HepG2 (cell line): ENCODE measurements at regions not wholly inside any gene's neighbourhood (a gene's known extent, or its start where the extent isn't known, plus 50 kb on each side); places are given as distances from the start of the nearest gene placed in this dataset.

Experiments used
- ATAC-seq: fragments of 200-7000 bp; cut with Tn5 transposase; 3 replicates; pipeline ENCODE4 v1.9.1; 2020; ENCODE audit warnings: mild to moderate bottlenecking, moderate library complexity
- BruUV-seq: library from RNA; stranded (reverse); fragments of 400-500 nt; replicated peaks from 2 replicates; lab custom pipeline; 2021; lab: Mats Ljungman, UMichigan
- CTCF ChIA-PET: fragments of 300-600 bp; formaldehyde crosslinking; extraction: SDS; loops from one replicate; lab custom pipeline; 2021; ENCODE audit warnings: low total read pairs, inconsistent platforms, low intra/inter-chr PET ratio; lab: Yijun Ruan, JAX
- POLR2A ChIA-PET: fragments of 350-600 bp; sonication (Branson Sonifier 250); formaldehyde crosslinking; loops from one replicate; lab custom pipeline; 2020; ENCODE audit warnings: antibody characterized with exemption, inconsistent platforms; lab: Yijun Ruan, JAX
- DNase-seq: peaks from one replicate; pipeline ENCODE4 v3.0.0-alpha.2; 2015; ENCODE audit warnings: low spot score
- FAIRE-seq: peaks from 3 replicates; lab custom pipeline; 2011; peaks lifted over from hg19 to GRCh38; lab: Jason Lieb, UNC
- H2AFZ ChIP-seq: one replicate; pipeline ENCODE4 v1.6.1; 2011; ENCODE audit warnings: low read length, inconsistent platforms
- H3K27ac ChIP-seq: fragments of 300-600 bp; 3 replicates; pipeline ENCODE4 v1.8.0; 2011; ENCODE audit warnings: mixed run types, mild to moderate bottlenecking, mixed read lengths, low read length, inconsistent platforms; ENCODE audit not compliant: insufficient read depth; ENCODE audit errors: extremely low read length
- H3K27me3 ChIP-seq, 2 experiments: fragments of 200-600 bp in 1 of 2; 2 replicates in 1 of 2; 3 replicates in 1 of 2; pipeline versions ENCODE4 v1.6.0 to v1.8.0; 2011; ENCODE audit warnings: low read length in 2 of 2, mild to moderate bottlenecking in 2 of 2, moderate library complexity in 2 of 2, inconsistent platforms in 1 of 2; ENCODE audit not compliant: insufficient read depth in 2 of 2, control insufficient read depth in 1 of 2
- H3K36me3 ChIP-seq, 2 experiments: fragments of 200-600 bp in 1 of 2; replicated peaks in 1 of 2; 2 replicates in 1 of 2; 3 replicates in 1 of 2; pipeline versions ENCODE4 v1.5.1 to v1.8.0; 2011; ENCODE audit warnings: low read length in 2 of 2, inconsistent platforms in 1 of 2; ENCODE audit not compliant: insufficient read depth in 2 of 2, control insufficient read depth in 1 of 2
- H3K4me1 ChIP-seq: 2 replicates; pipeline ENCODE4 v1.5.1; 2012; ENCODE audit warnings: low read length, inconsistent platforms; ENCODE audit not compliant: insufficient read depth
- H3K4me2 ChIP-seq: 2 replicates; pipeline ENCODE4 v1.6.0; 2011; ENCODE audit warnings: low read depth, low read length, inconsistent platforms
- H3K4me3 ChIP-seq, 3 experiments: fragments of 200-600 bp in 1 of 3; sonication (generic), shearing (Covaris generic) in 1 of 3; replicated peaks in 1 of 3; 2 replicates each; pipeline ENCODE4 v1.5.1; 2011 to 2016; ENCODE audit warnings: low read length in 3 of 3, inconsistent platforms in 2 of 3, low read depth in 2 of 3, mild to moderate bottlenecking in 2 of 3, control low read depth in 1 of 3, mixed read lengths in 1 of 3; ENCODE audit not compliant: insufficient read depth in 1 of 3
- H3K79me2 ChIP-seq: one replicate; pipeline ENCODE4 v1.6.1; 2011; ENCODE audit warnings: low read length, inconsistent platforms; ENCODE audit not compliant: insufficient read depth
- H3K9ac ChIP-seq: 2 replicates; pipeline ENCODE4 v1.6.0; 2011; ENCODE audit warnings: mild to moderate bottlenecking, low read depth, low read length, inconsistent platforms; ENCODE audit not compliant: insufficient read depth
- H3K9me3 ChIP-seq: 2 replicates; pipeline ENCODE4 v1.5.1; 2012; ENCODE audit warnings: mild to moderate bottlenecking, low read length
- H4K20me1 ChIP-seq: 2 replicates; pipeline ENCODE4 v1.6.0; 2011; ENCODE audit warnings: inconsistent platforms, mild to moderate bottlenecking, low read length, moderate library complexity; ENCODE audit not compliant: insufficient read depth
- ATF7-NPFF ChIP-seq: sonication (generic); formaldehyde crosslinking; IDR thresholded peaks from 2 replicates; pipeline ENCODE4 v1.8.1; 2023; ENCODE audit warnings: mild to moderate bottlenecking, low read depth, missing genetic modification reagents, moderate library complexity
- CAMTA2 ChIP-seq: sonication (generic); formaldehyde crosslinking; IDR thresholded peaks from 2 replicates; pipeline ENCODE4 v1.4.0; 2020; ENCODE audit warnings: mild to moderate bottlenecking, missing genetic modification reagents, borderline replicate concordance
- JUNB ChIP-seq: sonication (generic); formaldehyde crosslinking; IDR thresholded peaks from 2 replicates; pipeline ENCODE4 v1.8.0; 2022; ENCODE audit warnings: missing genetic modification reagents, mild to moderate bottlenecking, borderline replicate concordance
- KDM5A ChIP-seq: fragments of 200-600 bp; sonication (generic); IDR thresholded peaks from 2 replicates; pipeline ENCODE4 v1.7.0; 2018; ENCODE audit warnings: antibody characterized with exemption, mild to moderate bottlenecking, low read length, borderline replicate concordance
- KLF16 ChIP-seq, 2 experiments: sonication (generic) in 1 of 2; formaldehyde crosslinking in 1 of 2; IDR thresholded peaks; 2 replicates each; pipeline versions ENCODE4 v1.6.1 to v1.8.0; 2016 to 2023; ENCODE audit warnings: missing genetic modification reagents in 2 of 2, missing compliant biosample characterization in 1 of 2
- SNRNP70 ChIP-seq: fragments of 200-400 bp; formaldehyde crosslinking; IDR thresholded peaks from 2 replicates; pipeline ENCODE4 v1.6.1; 2017; ENCODE audit warnings: mild to moderate bottlenecking, low read depth, low read length, moderate library complexity
- TCF12 ChIP-seq, 2 experiments: fragments of 450-650 bp in 1 of 2; sonication (generic) in 1 of 2; formaldehyde crosslinking in 1 of 2; IDR thresholded peaks; 2 replicates each; pipeline versions ENCODE4 v1.6.1 to v1.8.0; 2017 to 2022; ENCODE audit warnings: antibody characterized with exemption in 1 of 2, mild to moderate bottlenecking in 1 of 2, missing genetic modification reagents in 1 of 2, moderate library complexity in 1 of 2
- ZNF24 ChIP-seq: fragments of 450-650 bp; IDR thresholded peaks from 2 replicates; pipeline ENCODE4 v1.6.1; 2017; ENCODE audit warnings: antibody characterized with exemption, mild to moderate bottlenecking
- ZNF329 ChIP-seq: sonication (generic); formaldehyde crosslinking; IDR thresholded peaks from 2 replicates; pipeline ENCODE4 v1.9.0; 2021; ENCODE audit warnings: low read depth, mild to moderate bottlenecking, missing genetic modification reagents
- ZNF496 ChIP-seq: sonication (generic); formaldehyde crosslinking; IDR thresholded peaks from 2 replicates; pipeline ENCODE4 v1.8.1; 2023; ENCODE audit warnings: mild to moderate bottlenecking, moderate library complexity, missing genetic modification reagents; ENCODE audit not compliant: insufficient replicate concordance
- WGBS: methylation state at CpG from one replicate; pipeline ENCODE4 v1.1.6; 2017; ENCODE audit warnings: low lambda C conversion rate; 5-methylcytosine and 5-hydroxymethylcytosine counted together
- in situ Hi-C: cut with HindIII; loops from 2 replicates; pipeline ENCODE4 v1.10.0; 2017; ENCODE audit warnings: low pct_unique_long_range_greater_than_20kb; ENCODE audit not compliant: extremely low pct_ligation_motif_present
- intact Hi-C: fragments of 100-400 bp; cut with micrococcal nuclease; formaldehyde crosslinking; loops from one replicate; pipeline ENCODE4 v1.10.0; 2022; ENCODE audit not compliant: unreplicated experiment
- TF ChIP-seq, protein P1 (sequence below): sonication (generic); formaldehyde crosslinking; IDR thresholded peaks from 2 replicates; pipeline ENCODE4 v1.4.0; 2020; ENCODE audit warnings: mild to moderate bottlenecking, missing genetic modification reagents
- TF ChIP-seq, protein P2 (sequence below): conservative IDR thresholded peaks from 2 replicates; pipeline ENCODE4 v1.6.1; 2018; ENCODE audit warnings: missing genetic modification reagents
- TF ChIP-seq, protein P3 (sequence below): sonication (generic); formaldehyde crosslinking; conservative IDR thresholded peaks from 2 replicates; pipeline ENCODE4 v1.8.0; 2022; ENCODE audit warnings: mild to moderate bottlenecking, moderate library complexity, missing genetic modification reagents

DNA sequence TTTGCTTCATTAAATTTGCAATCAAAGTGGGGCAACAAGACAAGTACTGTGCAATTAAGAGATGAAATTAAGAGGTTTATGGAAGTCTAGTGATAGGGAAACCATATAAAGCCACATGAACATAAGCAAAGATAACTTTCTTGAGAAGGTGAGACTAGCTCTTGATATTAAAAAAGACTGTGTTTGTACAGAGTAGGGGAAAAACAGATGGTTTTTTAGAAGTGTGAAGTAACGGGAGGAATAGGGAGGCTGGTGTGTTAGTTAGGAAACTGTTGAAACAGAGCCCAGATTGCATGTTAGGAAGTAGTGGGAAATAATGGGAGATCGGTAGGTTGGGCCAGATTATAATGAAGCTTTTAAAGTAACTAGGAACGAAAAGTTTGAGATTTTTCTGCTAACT is 149.8 kb upstream of the FREM2 start:
- TF ChIP-seq ZNF24 (no peak), ZNF329 (no peak), KLF16 (CRISPR knock-in tag; IDR thresholded peaks at IDR 0.05) (no peak), CAMTA2 (CRISPR knock-in tag) (no peak), ZNF496 (CRISPR knock-in tag) (no peak), TCF12 (IDR thresholded peaks at IDR 0.05) (no peak), TCF12 (CRISPR knock-in tag; IDR thresholded peaks at IDR 0.05) (no peak), ATF7-NPFF (CRISPR knock-in tag) (no peak), JUNB (CRISPR knock-in tag) (no peak), KDM5A (no peak), SNRNP70 (no peak)
- TF ChIP-seq, protein P1, sequence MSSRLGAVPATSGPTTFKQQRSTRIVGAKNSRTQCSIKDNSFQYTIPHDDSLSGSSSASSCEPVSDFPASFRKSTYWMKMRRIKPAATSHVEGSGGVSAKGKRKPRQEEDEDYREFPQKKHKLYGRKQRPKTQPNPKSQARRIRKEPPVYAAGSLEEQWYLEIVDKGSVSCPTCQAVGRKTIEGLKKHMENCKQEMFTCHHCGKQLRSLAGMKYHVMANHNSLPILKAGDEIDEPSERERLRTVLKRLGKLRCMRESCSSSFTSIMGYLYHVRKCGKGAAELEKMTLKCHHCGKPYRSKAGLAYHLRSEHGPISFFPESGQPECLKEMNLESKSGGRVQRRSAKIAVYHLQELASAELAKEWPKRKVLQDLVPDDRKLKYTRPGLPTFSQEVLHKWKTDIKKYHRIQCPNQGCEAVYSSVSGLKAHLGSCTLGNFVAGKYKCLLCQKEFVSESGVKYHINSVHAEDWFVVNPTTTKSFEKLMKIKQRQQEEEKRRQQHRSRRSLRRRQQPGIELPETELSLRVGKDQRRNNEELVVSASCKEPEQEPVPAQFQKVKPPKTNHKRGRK (CRISPR knock-in tag) = no peak
- TF ChIP-seq, protein P2, sequence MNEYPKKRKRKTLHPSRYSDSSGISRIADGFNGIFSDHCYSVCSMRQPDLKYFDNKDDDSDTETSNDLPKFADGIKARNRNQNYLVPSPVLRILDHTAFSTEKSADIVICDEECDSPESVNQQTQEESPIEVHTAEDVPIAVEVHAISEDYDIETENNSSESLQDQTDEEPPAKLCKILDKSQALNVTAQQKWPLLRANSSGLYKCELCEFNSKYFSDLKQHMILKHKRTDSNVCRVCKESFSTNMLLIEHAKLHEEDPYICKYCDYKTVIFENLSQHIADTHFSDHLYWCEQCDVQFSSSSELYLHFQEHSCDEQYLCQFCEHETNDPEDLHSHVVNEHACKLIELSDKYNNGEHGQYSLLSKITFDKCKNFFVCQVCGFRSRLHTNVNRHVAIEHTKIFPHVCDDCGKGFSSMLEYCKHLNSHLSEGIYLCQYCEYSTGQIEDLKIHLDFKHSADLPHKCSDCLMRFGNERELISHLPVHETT (CRISPR knock-in tag) = no peak
- TF ChIP-seq, protein P3, sequence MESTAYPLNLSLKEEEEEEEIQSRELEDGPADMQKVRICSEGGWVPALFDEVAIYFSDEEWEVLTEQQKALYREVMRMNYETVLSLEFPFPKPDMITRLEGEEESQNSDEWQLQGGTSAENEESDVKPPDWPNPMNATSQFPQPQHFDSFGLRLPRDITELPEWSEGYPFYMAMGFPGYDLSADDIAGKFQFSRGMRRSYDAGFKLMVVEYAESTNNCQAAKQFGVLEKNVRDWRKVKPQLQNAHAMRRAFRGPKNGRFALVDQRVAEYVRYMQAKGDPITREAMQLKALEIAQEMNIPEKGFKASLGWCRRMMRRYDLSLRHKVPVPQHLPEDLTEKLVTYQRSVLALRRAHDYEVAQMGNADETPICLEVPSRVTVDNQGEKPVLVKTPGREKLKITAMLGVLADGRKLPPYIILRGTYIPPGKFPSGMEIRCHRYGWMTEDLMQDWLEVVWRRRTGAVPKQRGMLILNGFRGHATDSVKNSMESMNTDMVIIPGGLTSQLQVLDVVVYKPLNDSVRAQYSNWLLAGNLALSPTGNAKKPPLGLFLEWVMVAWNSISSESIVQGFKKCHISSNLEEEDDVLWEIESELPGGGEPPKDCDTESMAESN (CRISPR knock-in tag) = no peak
- in situ Hi-C loops (no loop called here), intact Hi-C loops (no loop called here)
- no TSS peak for BruUV-seq
- ChIA-PET CTCF (no interaction called here), POLR2A (no interaction called here)
- Histone ChIP-seq H3K27me3 (no peaks in the 10 kb centered on the region), H3K79me2 (no peaks in the 10 kb centered on the region), H3K36me3 (no peaks in the 10 kb centered on the region), H3K4me1 (no peaks in the 10 kb centered on the region), H3K4me3 (no peak overlapping the region), H3K9ac (no peak overlapping the region), H3K4me2 (no peak overlapping the region), H3K9me3 (no peaks in the 10 kb centered on the region), H4K20me1 (no peaks in the 10 kb centered on the region), H3K27ac (no peak overlapping the region), H2AFZ (no peak overlapping the region)
- WGBS = 0% methylated on average over 3 of the region's 3 CpGs
- no peak for ATAC-seq
- DNase-seq = no peak
- FAIRE-seq = no peak
